GM19372 (cell line): ENCODE measurements at regions not wholly inside any gene's neighbourhood (a gene's known extent, or its start where the extent isn't known, plus 50 kb on each side); places are given as distances from the start of the nearest gene placed in this dataset.

Experiments
- ATAC-seq: cut with Tn5 transposase; IDR thresholded peaks from one replicate; pipeline ENCODE4 v1.9.1; 2021; ENCODE audit warnings: mild to moderate bottlenecking, low read depth, moderate library complexity; ENCODE audit not compliant: unreplicated experiment

DNA sequence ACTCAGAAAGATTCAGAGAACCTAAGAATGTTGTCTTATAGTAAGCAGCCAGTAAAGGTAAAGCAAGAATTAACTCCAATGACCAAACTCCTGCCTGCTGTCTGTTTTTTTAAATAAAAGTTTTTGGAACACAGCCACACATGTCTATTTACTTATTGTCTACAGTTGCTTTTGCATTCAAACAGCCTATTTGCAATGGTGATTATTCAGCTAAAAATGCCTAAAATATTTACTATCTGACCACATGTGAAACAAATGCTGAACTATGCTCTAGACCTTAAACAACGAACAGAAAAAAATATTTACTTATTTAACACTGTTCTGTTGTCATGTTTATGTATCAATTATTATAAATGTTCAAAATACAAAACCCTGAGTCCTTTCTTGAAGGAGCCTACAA, 1246.6 kb downstream of the FAM181B start:
- no peak for ATAC-seq

DNA sequence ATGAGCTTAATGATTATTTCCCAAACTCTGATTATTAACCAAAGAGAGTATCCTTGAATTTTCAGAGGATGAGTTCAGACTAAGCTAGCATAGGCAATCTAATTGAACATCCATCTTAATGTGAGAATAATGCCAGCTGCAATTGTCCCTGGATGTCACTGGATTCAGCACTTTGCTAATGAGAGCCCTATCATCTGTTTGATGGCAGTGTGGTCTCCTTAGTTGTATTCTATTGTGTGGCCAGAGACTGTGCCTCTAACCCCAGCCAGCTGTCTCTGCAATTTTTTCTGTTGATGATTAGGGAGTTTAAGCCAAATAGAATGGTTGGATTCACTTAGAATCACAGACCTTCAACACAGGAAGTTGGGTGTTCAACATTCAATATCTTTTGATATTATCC, 1249.5 kb downstream of the FAM181B start:
- no peak for ATAC-seq

DNA sequence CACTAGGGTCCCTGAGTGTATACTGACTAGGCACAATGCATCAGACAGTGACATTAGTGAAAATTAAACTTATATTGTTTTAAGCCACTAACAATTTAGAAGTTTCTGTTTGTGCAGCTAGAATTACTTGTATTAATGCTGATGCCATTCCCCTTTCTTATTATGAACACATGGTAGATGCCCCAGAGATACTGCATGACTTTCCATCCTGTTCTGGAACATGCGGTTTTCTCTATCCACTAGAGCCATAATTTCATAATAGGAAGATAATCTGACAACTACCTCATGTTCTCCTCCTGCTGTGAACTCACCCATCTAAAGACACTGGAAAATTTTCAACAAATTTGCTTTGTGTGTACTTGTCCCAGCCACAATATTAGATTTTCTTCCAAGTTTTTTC, 1256.4 kb downstream of the FAM181B start:
- no peak for ATAC-seq

DNA sequence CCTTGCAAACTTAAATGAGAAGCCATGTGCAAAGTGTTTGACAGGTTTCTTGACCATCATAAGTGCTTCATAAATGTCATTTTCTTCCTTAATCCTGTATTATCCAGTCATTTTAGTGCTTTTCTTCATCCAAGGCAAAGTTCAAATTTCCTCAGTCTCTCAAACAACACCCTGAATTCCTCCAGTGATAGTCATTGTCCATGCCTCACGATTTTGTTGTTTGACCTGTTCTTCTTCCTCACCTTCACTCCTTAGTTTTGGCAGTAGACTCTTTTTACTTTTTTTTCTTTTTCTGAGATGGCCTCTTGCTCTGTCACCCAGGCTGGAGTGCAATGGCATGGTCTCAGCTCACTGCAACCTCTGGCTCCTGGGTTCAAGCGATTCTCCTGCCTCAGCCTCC, 1257.3 kb downstream of the FAM181B start:
- ATAC-seq, result no peak

DNA sequence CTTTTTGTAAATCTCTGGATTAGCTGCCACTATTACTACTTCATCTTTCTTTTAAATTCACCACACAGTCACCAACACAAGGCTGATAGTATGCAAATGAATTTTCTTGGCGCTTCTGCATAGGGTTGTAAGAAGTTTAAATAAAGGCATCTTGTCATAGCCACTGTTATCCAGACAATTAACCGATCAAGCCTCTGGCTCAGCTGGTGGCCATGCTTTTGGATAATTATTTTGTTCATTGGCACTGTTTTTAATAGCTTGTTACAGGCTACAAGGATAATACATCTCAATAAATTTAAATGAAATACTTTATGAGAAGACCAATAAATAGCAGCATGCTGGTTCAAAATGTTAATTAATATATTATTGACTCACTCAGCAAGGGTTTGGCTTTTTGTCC, 1261.0 kb downstream of the FAM181B start:
- ATAC-seq, result no peak

DNA sequence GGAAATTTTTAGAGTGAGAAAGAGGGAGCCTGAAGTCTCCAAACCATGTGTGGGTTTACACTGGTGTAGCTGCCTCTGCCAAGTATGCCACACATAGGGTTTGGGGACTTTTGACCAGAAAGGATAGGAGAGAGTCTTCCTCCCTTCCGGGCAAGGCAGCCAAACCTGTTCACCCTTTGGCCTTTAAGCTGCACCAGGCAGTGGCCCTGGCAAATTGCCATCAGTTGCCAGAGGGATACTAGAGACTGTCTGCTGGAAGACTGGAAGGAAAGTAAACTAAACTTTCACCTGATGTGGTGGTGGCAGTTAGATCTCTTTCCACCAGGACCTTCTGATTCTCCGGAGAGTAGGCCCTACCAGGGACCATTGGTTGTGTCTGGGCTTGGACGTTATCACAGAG, 1263.2 kb downstream of the FAM181B start:
- no peak for ATAC-seq

DNA sequence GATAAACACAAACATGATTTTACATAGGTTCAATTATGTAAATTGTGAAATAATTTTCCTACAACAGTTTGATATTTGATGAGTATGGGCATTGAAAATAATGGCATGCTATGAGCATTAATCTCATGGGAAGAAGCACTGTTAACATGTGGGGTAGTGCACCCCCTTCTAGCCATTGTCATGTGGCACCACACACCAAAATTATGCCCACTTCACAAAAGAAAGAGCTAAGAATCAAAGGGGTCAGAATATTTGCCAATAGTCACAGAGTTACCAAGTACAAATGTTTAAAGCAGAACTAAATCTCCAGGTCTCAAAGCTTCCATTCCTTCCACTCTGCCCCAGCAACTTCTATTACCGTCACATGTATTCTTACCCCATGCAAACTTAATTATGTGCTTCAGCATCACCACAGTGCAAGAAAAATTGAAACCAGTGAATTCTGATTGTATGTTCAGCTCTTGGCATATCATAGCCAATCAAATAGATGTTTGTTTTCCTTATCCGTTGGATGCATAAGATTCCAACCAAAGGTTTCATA, 1273.8 kb downstream of the FAM181B start:
- ATAC-seq, result no peak

DNA sequence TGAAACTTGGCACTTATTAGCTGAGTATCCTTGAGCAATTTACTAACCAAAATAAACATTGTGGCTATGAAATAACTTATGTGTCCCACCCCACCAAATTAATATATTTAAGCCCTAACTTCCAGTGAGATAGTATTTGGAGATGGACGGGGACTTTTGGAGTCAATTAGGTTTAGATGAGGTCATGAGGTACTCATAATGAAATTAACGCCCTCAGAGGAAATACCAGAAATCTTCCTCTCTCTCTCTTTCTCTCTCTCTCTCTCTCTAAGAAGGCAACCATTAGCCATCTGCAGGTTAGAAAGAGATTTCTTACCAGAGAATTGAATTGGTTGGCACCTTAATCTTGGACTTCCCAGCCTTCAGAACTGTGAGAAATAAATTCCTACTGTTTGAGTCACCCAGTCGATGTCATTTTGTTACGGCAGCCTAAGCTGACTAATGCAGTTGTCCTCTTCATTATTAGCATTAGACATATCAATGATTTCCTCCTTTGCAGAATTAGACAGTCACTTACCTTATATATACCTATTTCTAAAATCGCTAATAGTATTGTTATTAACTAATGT, 1284.0 kb downstream of the FAM181B start:
- ATAC-seq, result no peak

DNA sequence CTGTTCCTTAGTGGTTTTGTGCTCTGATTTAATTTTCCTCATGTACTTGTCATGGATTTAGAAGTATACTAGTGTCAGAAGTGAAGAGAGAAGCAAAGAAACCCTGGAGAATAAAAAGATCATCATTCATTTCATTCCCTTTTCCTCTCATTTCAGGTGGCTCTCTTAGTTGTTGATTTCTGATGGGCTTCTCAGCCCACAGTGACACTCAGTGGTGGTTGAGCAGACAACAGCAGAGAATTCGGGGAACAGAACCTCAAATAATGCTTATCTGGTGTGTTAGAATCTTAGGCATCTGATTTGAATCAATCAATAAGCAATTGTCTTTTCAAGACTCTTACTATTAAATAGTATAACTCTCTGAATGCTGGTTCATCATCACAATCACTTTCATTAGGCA, 1289.4 kb downstream of the FAM181B start:
- no peak for ATAC-seq

DNA sequence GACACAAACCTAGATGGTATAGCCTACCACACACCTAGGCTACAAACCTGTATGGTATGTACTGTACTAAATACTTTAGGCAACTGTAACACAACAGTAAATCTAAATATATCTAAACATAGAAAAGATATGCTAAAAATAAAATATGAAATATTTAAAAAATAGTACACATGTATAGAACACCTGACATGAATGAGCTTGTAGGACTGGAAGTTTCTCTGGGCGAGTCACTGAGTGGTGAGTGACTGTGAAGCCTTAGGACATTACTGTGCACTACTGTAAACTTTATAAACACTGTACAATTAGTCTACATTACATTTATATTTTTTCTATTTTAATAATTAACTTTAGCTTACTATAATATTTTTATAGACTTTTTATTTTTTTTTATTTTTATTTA, 1301.3 kb downstream of the FAM181B start:
- no peak for ATAC-seq

DNA sequence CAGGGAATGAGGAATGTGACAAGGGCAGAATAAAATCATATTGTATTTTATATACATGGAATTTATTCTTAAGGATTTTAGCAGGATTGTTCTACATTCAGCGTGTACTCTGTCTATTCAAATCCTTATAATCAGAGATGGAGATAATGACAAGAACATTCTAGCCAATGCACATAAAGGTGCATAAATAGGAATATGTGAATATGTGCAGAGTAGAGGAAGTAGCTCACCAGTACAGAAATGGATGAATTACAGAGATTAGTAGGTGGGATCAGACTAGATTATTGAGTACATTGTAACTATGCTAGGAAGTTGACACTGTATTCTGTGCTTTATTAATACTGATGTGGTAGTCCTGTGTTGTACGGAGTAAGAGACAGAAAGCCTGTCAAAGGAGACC, 1308.8 kb downstream of the FAM181B start:
- ATAC-seq, result no peak

DNA sequence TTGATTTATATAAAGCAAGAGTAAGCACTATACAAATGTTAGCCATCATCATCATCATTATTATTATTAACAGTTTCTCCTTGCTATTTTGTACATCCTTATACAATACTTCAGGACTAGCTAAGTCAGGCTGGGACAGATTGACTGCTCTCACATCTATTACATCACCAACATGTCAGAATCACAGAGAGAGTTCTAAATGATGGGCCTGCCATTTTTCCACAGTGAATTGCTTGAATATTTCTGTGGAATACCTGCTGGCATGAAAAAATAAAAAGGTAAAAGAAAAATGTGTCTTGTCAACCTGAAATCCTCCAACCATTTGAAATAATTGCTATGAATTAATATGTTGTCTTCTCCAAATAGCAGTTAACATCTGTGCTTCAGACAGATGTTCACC, 1311.3 kb downstream of the FAM181B start:
- no peak for ATAC-seq

DNA sequence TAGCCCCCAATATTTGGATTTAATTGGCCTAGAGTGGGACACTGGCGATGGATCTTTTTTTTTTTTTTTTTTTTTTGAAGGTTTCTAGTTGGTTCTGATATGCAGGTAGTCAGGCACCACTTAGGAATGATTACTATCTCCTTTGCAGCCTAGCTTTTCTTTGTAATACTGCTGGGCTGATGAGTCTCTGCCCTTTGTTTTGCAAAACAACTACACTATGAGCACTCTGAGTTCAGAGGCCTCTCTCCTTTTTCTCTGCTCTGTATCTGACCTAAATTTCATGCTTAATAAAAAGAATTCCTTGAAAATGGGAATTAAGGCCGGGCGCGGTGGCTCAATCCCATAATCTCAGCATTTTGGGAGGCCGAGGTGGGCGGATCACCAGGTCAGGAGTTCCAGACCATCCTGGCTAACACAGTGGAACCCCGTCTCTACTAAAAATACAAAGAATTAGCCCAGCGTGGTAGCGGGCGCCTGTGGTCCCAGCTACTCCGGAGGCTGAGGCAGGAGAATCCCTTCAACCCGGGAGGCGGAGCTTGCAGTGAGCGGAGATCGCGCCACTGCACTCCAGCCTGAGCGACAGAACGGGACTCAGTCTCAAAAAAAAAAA, 1312.3 kb downstream of the FAM181B start:
- ATAC-seq, result no peak

DNA sequence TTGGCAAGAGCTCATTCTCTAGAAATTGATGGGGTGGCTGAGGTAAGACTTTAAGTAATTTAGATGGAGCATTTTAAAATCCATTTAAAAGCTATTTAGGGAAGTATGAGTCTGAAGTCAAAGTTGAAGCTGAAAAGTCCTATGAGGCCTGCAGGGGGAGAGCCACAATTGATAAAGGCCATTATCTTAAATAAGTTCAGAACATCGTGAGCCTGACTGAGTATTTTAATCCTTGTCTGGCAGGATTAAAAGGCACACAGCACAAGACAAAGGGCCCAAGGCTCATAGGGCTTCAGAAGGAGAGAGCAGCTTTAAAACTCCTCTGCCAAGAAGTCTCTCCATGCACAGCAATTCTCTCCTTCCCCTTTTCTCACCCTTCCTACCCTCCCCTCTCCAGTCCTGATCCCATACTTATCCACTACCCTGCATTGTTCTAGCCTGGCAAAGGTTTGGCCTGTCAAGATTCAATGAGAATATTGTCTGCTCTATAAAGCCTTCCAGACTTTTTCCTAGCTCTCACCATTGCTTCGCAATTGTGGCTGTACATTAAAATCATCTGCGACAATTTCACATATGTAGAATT, 1312.9 kb downstream of the FAM181B start:
- no peak for ATAC-seq

DNA sequence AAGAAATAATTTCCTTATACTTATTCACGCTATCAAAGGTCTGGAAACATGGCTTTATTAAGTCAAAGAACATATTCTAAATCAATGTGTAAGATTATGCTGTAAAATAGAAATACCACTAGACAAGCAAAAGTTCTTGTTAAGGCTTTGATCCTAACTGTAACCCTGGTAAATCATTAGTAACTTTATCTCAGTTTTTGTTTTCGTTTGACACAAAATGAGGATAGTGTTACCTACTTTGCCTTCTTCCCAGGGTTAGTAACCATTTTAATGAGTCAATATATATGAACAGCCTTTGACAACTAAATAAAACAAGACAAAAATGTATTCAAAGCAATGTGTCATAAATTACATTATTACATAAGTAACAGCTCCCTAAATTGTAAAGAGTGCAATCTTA, 1336.3 kb downstream of the FAM181B start:
- ATAC-seq, result no peak

DNA sequence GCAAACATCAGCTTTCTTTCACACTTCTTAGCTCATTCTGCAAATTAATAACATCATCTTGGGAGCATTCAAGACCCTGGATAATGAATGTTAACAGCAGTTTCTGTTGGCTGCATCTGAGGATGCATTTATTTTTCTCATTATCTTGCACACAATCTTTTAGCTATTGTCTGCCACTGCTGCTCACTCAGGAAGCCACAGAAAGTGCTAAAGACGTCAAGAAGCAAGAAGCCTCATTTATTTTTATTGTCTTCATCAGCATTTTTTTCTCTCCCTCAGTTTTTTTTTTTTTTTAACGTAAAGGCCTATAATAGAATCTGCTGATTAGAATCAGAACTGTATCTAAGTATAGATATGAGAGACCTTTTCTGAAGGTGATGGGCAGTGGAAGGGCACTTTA, 1339.4 kb downstream of the FAM181B start:
- ATAC-seq, result no peak

DNA sequence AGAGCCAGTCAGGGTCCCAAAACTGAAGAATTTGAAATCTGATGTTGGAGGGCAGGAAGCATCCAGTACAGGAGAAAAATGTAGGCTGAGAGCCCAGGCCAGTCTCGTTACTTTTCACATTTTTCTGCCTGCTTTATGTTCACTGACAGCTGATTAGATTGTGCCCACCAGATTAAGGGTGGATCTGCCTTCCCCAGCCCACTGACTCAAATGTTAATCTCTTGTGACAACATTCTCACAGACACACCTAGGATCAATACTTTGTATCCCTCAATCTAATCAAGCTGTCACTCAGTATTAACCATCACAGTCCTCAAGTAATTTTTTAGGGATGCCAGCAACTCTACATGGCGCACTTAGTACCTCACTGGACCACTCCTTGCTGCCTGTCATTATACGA, 1345.3 kb downstream of the FAM181B start:
- ATAC-seq, result no peak

DNA sequence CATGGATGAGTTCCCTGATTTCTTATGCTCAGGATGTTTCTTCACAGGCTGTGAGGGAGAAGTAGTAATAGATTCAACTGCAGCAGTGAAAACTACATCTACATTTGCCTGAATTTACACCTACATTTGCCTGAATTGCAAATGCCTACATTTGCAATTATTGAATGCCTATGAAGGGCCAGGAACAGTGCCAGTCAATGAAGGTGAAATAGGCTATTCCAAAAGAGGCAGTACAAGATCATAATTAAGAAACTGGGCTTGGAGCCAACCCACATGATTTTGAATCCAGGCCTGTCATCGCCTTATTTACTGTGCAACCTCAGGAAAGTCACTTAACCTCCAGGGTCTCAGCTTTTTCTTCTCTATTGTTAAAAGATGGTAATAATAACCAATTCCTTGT, 1353.3 kb downstream of the FAM181B start:
- ATAC-seq, result no peak

DNA sequence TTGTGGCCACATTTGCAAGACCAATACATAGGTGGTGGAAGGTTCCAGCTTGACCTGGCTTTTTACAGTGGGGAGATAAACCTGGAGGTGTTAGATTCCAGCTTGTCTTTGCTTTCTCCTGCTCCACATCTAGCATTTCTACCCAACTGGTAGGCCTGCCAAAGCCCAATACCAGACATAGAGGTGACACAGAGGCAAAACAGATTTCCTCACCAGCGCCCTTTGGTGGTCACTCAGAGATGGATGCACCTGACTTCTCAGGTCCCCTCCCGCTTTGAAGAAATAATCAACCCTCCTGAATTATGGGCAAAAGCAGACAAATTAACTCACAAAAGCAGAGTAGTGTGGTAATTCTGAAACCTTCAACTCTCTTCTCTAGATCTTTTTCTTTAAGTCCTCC, 1356.2 kb downstream of the FAM181B start:
- no peak for ATAC-seq

DNA sequence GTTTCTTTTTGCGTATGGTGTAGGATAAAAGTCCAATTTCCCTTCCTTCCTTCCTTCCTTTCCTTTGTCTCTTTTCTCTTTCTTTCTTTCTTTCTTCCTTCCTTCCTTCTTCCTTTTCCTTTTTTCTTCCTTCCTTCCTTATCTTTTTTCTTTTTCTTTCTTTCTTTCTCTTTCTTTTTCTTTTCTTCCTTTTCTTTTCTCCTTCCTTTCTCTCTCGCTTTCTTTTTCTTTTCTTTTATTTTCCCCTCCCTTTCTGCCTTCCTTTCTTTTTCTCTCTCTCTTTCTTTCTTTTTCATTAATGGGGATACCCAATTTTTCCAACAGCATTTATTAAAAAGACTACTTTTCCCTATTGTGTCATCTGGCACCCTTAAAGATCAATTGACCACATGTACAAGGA, 1359.7 kb downstream of the FAM181B start:
- no peak for ATAC-seq

DNA sequence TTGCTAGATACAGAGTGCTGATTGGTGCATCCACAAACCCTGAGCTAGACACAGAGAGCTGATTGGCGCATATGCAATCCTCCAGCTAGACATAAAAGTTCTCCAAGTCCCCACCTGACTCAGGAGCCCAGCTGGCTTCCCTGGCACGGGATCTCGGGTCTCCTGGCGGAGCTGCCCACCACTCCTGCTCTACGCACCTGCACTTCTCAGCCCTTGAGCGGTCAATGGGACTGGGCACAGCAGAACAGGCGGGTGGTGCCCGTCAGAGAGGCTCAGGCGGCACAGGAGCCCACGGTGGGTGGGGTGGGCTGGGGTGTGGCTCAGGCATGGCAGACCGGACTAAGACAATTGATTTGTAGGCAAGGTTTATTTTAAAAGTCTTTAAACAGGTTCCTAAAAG, 1365.5 kb downstream of the FAM181B start:
- ATAC-seq, result no peak

DNA sequence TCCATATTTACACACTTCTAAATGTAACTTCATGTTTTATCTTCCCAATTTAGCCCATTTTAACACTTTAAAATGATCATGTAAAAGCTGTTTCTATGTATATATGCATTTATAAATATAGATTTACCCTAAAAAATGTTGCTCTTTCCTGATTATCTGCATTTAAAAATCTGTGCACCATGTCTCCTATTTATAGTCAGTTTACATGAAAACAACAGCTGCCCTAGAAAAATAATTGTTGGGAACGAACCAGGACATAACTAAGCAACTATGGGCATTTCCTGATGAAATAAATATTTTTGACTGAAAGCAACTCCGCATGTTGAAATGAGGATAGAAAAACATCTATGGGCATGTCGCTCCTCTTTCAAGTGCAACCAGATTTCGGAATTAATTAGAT, 1368.2 kb downstream of the FAM181B start:
- ATAC-seq, result no peak
